ENCODE measurements at regions not wholly inside any gene's neighbourhood (a gene's known extent, or its start where the extent isn't known, plus 50 kb on each side); places are given as distances from the start of the nearest gene placed in this dataset.

DNA sequence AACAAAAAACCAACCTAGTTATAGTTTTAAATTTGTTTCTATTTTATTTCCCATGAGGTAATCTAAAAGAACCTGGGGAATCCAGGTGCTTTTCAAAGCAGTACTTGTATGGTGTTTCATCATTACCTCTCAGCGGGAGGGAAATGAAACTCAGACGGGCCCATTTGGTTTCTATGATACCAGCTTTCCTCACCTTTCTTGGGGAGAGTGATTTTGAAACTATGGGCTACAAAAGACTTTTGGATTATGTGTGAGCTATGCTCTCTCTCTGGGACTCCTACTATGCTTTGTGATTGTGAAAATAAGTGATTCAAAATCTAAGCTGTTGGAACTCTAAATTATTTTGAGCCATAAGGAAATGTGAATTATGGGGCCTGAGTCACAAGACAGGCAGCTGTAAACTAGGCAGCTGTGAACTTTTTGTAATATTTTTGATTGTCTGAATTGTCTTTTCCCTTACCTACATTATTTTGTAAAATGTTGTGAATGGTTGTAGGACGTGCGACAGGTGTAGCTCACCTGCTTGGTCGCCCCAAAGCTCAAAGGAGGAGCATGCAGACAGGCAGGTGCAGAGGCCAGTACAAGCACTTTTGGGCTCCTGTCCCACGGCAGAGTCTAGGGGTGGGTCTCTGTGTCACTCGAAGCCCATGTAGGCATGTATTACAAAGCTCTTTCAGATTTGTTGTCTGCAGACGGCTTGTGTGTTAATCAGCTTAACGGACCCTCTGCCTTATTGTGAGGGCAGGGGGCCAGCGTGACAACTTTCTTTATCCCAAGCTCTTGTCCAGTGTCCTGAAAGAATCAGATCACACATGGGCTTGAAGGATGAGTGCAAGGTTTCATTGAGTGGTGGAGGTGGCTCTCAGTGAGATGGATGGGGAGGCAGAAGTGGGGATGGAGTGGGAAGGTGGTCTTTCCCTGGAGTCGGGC is 64.8 kb upstream of the BACH1 start:
- Histone ChIP-seq H3K9me3 (no peaks in the 10 kb centered on the region), H3K27me3 (no peaks in the 10 kb centered on the region), H3K36me3 (no peaks in the 10 kb centered on the region), H3K4me1 (peaks cover 31% of the 10 kb centered on the region), H3K4me3 (no peak overlapping the region), H3K27ac (no peak overlapping the region)
- no peak for DNase-seq (ENCODE audit: extremely low spot score in 2 of 2)
- intact Hi-C loops (cut with DNase I): no loop called here
- no peak for TF ChIP-seq POLR2A (IDR thresholded peaks at IDR 0.05)
- no peak for TF ChIP-seq CTCF (IDR thresholded peaks at IDR 0.05)
- no peak for TF ChIP-seq POLR2AphosphoS5 (IDR thresholded peaks at IDR 0.05; ENCODE audit: insufficient read depth in 1 of 2, low read depth in 1 of 2)

DNA sequence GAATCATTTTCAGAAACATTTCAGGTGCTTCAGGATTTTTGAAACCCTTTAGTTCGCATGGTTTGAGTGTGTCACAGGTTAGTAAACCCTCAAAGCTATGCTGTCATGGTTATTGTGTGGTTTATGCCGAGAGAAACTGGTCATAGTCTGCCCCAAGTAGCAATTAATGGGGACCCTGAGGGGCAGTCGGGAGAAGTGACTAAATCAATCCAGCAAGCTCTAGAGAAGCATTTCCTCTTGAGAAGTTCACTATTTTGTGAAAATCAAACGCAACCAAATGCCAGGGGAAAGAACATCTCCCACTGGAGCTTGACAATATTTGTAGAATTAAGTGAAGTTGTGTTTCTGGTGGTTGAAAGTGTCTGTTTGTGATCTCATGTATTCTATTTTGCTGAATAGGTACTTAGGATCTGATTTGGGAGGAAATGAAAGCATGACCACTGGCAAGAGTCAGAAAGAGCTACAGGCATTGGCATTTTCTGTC is 63.0 kb upstream of the BACH1 start:
- no peak overlapping the region for H3K4me3 ChIP-seq
- intact Hi-C loops (cut with DNase I): no loop called here
- TF ChIP-seq POLR2A (IDR thresholded peaks at IDR 0.05) (no peak), CTCF (IDR thresholded peaks at IDR 0.05) (no peak), POLR2AphosphoS5 (IDR thresholded peaks at IDR 0.05; ENCODE audit: insufficient read depth in 1 of 2, low read depth in 1 of 2) (no peak)
- H3K36me3 ChIP-seq: no peaks in the 10 kb centered on the region
- no peak overlapping the region for H3K27ac ChIP-seq
- no peaks in the 10 kb centered on the region for H3K9me3 ChIP-seq
- no peaks in the 10 kb centered on the region for H3K27me3 ChIP-seq
- peaks cover 31% of the 10 kb centered on the region for H3K4me1 ChIP-seq
- no peak for DNase-seq (ENCODE audit: extremely low spot score in 2 of 2)

GRCh38 chr21:29236201-29236600 is 62.5 kb upstream of the BACH1 start:
- no peak overlapping the region for H3K27ac ChIP-seq
- intact Hi-C loops (cut with DNase I): no loop called here
- no peak overlapping the region for H3K4me3 ChIP-seq

DNA sequence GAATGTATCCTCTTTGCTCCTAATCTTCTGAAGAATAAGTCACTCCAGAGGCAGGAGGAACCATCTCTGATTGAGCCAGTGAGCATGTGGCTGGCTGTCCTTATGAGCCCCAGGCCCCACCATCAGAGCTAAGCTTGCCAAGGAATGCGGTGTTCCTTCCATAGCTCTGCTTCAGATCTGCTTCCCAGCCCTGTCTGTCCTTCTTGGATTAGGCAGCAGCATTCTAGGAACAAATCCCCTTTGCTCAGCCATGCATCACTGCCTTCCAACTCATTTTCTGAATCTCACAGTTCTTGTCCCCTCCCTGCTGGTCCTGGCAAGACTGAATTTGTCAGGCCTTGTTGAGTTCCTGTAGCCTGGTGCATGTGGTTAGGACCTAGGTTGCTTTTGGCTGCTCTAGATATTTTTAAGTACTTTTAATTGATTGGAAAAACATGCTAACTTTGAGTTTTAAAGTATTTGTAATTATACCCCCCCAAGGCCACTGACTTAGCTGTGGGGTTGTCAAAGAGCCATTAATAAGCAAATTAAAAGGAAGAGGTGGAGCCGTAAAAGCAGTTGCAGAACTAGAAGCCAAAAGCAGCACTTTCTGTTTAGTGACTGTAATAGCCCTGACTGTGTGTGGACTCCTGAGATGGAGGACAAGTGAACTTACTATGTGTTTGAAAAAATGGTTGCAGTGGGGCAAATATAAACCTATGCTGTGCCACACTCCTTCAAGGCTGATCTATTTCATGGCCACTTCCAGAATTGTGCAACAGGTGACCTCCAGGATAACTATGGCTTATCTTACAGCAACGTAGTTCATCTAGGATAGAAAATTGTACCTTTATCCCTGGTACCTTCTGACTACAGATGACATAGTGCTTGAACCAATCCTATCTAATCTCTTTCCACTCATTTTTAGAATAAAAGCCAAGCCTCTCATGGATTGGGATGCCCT is 61.3 kb upstream of the BACH1 start:
- Histone ChIP-seq H3K27me3 (no peaks in the 10 kb centered on the region), H3K4me1 (peaks cover 31% of the 10 kb centered on the region), H3K27ac (no peak overlapping the region), H3K9me3 (no peaks in the 10 kb centered on the region), H3K4me3 (no peak overlapping the region), H3K36me3 (no peaks in the 10 kb centered on the region)
- TF ChIP-seq POLR2AphosphoS5 (IDR thresholded peaks at IDR 0.05; ENCODE audit: insufficient read depth in 1 of 2, low read depth in 1 of 2) (no peak), POLR2A (IDR thresholded peaks at IDR 0.05) (no peak), CTCF (IDR thresholded peaks at IDR 0.05) (no peak)
- DNase-seq (ENCODE audit: extremely low spot score in 2 of 2): no peak
- intact Hi-C loops (cut with DNase I): no loop called here

More at GRCh38 chr21:29236201-29236600, 62.5 kb upstream of the BACH1 start:
- Histone ChIP-seq H3K36me3 (no peaks in the 10 kb centered on the region), H3K9me3 (no peaks in the 10 kb centered on the region), H3K27me3 (no peaks in the 10 kb centered on the region), H3K4me1 (peaks cover 31% of the 10 kb centered on the region)
- no peak for DNase-seq (ENCODE audit: extremely low spot score in 2 of 2)
- TF ChIP-seq POLR2A (IDR thresholded peaks at IDR 0.05) (no peak), POLR2AphosphoS5 (IDR thresholded peaks at IDR 0.05; ENCODE audit: insufficient read depth in 1 of 2, low read depth in 1 of 2) (no peak), CTCF (IDR thresholded peaks at IDR 0.05) (no peak)

All from vagina (tissue), 2 donors.